GM06990 (cell line): ENCODE measurements at regions not wholly inside any gene's neighbourhood (a gene's known extent, or its start where the extent isn't known, plus 50 kb on each side); places are given as distances from the start of the nearest gene placed in this dataset.

ENCODE experiments used
- DNase-seq: peaks from one replicate; pipeline ENCODE4 v3.0.0-alpha.2; 2011; ENCODE audit not compliant: insufficient read length; ENCODE audit errors: extremely low read depth
- H3K27me3 ChIP-seq: replicated peaks from 2 replicates; pipeline ENCODE4 v1.6.0; 2011; ENCODE audit warnings: low read length; ENCODE audit not compliant: control insufficient read depth, insufficient read depth
- H3K36me3 ChIP-seq: 2 replicates; pipeline ENCODE4 v1.5.1; 2011; ENCODE audit warnings: low read length; ENCODE audit not compliant: control insufficient read depth, insufficient read depth
- H3K4me3 ChIP-seq: replicated peaks from 2 replicates; pipeline ENCODE4 v1.5.1; 2011; ENCODE audit warnings: low read depth, mild to moderate bottlenecking, control low read depth, low read length
- TF ChIP-seq, protein P1 (sequence below): IDR thresholded peaks from 2 replicates; pipeline ENCODE4 v1.5.1; 2011; ENCODE audit warnings: low read length, control low read depth, mild to moderate bottlenecking, inconsistent platforms; ENCODE audit not compliant: insufficient read depth, poor library complexity, severe bottlenecking

DNA sequence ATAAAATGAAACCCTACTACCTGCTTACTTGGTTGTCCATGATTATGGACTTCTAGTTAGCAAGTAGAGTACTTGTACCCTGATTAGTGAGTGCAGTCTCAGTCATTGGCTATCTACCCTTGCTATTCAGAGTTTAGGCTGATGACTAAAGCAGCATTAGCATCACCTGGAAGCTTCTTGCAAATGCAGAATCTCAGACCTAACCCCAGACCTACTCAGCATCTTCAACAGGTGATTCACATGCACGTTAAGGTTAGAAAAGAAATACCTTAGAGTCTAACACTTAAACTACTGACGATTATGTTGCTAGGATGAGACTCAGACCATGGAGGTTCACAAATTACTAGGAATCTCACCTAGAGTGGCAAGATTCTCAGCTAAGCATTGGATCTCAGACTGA is 399.9 kb upstream of the FANCL start:
- H3K27me3 ChIP-seq: no peaks in the 10 kb centered on the region
- no peaks in the 10 kb centered on the region for H3K36me3 ChIP-seq
- TF ChIP-seq, protein P1, sequence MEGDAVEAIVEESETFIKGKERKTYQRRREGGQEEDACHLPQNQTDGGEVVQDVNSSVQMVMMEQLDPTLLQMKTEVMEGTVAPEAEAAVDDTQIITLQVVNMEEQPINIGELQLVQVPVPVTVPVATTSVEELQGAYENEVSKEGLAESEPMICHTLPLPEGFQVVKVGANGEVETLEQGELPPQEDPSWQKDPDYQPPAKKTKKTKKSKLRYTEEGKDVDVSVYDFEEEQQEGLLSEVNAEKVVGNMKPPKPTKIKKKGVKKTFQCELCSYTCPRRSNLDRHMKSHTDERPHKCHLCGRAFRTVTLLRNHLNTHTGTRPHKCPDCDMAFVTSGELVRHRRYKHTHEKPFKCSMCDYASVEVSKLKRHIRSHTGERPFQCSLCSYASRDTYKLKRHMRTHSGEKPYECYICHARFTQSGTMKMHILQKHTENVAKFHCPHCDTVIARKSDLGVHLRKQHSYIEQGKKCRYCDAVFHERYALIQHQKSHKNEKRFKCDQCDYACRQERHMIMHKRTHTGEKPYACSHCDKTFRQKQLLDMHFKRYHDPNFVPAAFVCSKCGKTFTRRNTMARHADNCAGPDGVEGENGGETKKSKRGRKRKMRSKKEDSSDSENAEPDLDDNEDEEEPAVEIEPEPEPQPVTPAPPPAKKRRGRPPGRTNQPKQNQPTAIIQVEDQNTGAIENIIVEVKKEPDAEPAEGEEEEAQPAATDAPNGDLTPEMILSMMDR: no peak
- no peak overlapping the region for H3K4me3 ChIP-seq
- DNase-seq: no peak

DNA sequence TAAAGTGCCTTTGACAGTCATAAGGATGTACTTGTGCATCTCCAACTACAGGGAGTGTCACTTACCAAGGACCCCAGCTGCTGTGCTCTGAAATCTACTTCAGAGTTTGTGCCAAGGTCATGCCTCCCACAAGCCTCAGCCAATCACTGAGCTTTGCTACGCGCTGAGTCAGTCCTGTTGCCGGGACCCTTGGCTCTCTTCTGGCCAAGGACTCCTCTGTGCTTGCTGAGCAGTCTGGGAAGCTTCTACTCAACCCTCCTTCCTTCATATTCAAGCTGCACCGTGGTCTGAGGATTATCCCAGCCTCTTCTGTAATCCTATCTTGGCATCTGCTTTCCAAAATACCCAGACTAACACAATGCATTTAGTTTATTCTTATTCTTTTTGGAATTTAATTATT is 398.9 kb upstream of the FANCL start:
- Histone ChIP-seq H3K4me3 (no peak overlapping the region), H3K27me3 (no peaks in the 10 kb centered on the region), H3K36me3 (no peaks in the 10 kb centered on the region)
- TF ChIP-seq, protein P1: no peak
- DNase-seq: no peak

DNA sequence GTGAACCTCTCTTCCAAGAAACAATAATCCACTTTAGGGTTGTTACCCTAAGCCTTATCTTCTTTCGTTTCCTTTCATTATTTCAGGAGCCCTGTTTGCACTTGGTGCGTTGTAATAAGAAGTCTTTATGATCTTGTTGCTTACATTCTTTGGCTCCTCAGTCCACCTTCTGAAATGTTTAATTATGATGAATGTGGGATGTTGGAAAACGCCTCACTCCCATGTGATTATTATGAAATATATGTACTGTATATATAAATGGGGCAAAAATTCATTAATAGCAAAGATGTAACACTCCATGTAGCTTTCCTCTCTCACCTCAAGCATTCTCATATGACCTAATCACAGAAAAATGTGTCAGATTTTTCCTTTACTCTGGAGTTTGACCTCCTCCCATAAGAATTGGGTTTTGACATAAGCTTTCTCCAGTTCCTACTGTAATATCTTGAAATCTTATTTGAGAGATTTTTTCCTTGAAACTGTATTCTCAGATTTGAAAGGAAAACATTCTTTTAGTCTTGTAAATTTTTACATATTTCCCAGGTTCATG is 397.2 kb upstream of the FANCL start:
- H3K27me3 ChIP-seq: no peaks in the 10 kb centered on the region
- TF ChIP-seq, protein P1: no peak
- no peak overlapping the region for H3K4me3 ChIP-seq
- no peak for DNase-seq
- no peaks in the 10 kb centered on the region for H3K36me3 ChIP-seq

DNA sequence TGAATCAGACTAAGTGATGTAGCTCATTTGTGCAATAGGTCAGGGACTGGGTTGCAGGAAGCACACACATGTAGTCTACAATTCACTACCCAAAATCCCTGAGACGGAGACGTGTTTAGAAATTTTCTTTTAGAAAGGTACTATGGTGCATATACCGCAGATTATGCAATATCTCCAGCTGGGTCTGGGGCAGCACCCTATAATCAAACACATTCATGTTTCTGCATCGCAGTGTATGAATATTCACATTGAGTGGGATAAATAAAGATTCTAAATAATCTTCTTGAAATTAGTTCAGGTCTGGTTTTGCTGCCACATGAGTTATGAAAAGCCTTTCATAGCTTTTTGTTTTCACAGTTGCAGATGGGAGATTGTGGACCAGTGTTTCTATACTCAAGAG is 395.7 kb upstream of the FANCL start:
- no peak for DNase-seq
- Histone ChIP-seq H3K4me3 (no peak overlapping the region), H3K36me3 (no peaks in the 10 kb centered on the region), H3K27me3 (no peaks in the 10 kb centered on the region)
- TF ChIP-seq, protein P1: no peak

DNA sequence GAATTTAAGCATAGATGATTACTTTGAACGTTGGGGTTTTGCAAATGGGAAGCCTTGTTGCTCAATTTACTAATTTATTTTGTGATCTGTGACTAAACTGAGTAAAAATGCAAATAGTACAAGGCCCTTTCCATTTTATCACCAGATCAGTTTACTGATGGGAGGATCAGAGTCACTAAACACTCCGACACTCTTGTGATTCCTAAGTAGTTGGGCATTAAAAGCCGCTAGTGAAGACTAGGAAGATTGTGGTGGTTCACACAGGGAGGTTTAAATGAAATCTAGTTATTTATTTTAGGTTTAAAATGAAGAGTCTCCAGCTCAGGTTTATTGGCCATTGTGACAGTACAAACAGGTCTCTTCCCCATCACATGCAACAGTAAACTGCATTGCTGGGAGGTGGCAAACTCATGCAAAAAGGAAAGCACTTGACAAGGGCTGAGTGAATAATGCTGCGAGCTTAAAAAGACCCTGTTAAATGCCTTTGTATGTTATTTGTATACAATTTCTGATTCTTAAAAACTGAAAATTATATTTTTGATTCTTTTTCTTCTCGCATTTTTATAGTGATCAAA is 394.8 kb upstream of the FANCL start:
- Histone ChIP-seq H3K27me3 (no peaks in the 10 kb centered on the region), H3K4me3 (no peak overlapping the region), H3K36me3 (no peaks in the 10 kb centered on the region)
- TF ChIP-seq, protein P1: no peak
- no peak for DNase-seq
